SU-DHL-6 (cell line): ENCODE measurements at regions not wholly inside any gene's neighbourhood (a gene's known extent, or its start where the extent isn't known, plus 50 kb on each side); places are given as distances from the start of the nearest gene placed in this dataset.

ENCODE experiments used
- H2AFZ ChIP-seq: fragments of 200-600 bp; sonication (generic); 2 replicates; pipeline ENCODE4 v1.6.1; 2014; ENCODE audit warnings: low read depth, mild to moderate bottlenecking, moderate library complexity, mixed read lengths, antibody characterized with exemption, low read length; ENCODE audit not compliant: severe bottlenecking
- H3F3A ChIP-seq: fragments of 200-600 bp; shearing (Covaris generic); 2 replicates; pipeline ENCODE4 v1.6.0; 2016; ENCODE audit warnings: antibody characterized with exemption, mild to moderate bottlenecking; ENCODE audit not compliant: insufficient read depth
- H3K27ac ChIP-seq: fragments of 200-600 bp; sonication (generic); 2 replicates; pipeline ENCODE4 v1.5.1; 2016; ENCODE audit warnings: low read depth, mild to moderate bottlenecking, low read length, moderate library complexity, mixed read lengths
- H3K27me3 ChIP-seq: fragments of 200-600 bp; sonication (generic), shearing (Covaris generic); 2 replicates; pipeline ENCODE4 v1.6.0; 2014; ENCODE audit warnings: mild to moderate bottlenecking, low read length
- H3K36me3 ChIP-seq: fragments of 200-600 bp; sonication (generic); 2 replicates; pipeline ENCODE4 v1.6.1; 2014; ENCODE audit warnings: mild to moderate bottlenecking, low read length, mixed read lengths
- H3K4me2 ChIP-seq: fragments of 300-600, 200-600 bp; shearing (Covaris generic), sonication (generic); 2 replicates; pipeline ENCODE4 v1.6.0; 2014; ENCODE audit warnings: low read length, low read depth, mild to moderate bottlenecking; ENCODE audit not compliant: poor library complexity, severe bottlenecking
- H3K4me3 ChIP-seq: fragments of 200-600 bp; sonication (generic); 2 replicates; pipeline ENCODE4 v1.5.1; 2014; ENCODE audit warnings: antibody characterized with exemption, low read length, mild to moderate bottlenecking, mixed read lengths; ENCODE audit not compliant: insufficient read depth, poor library complexity, severe bottlenecking
- H3K79me2 ChIP-seq: fragments of 200-600 bp; sonication (generic); 2 replicates; pipeline ENCODE4 v1.6.1; 2014; ENCODE audit warnings: mild to moderate bottlenecking, low read length, moderate library complexity; ENCODE audit not compliant: insufficient read depth
- H3K9ac ChIP-seq: fragments of 200-600 bp; sonication (generic); 2 replicates; pipeline ENCODE4 v1.7.0; 2014; ENCODE audit warnings: mild to moderate bottlenecking, low read length
- H3K9me2 ChIP-seq: fragments of 200-600 bp; sonication (generic); replicated peaks from 2 replicates; pipeline ENCODE4 v1.6.1; 2014; ENCODE audit warnings: low read length; ENCODE audit not compliant: insufficient read depth
- H3K9me3 ChIP-seq: fragments of 200-600 bp; sonication (generic); 2 replicates; pipeline ENCODE4 v1.6.1; 2014; ENCODE audit warnings: low read length, mixed read lengths; ENCODE audit not compliant: insufficient read depth
- H4K20me1 ChIP-seq: fragments of 200-600 bp; sonication (generic); 2 replicates; pipeline ENCODE4 v1.6.1; 2014; ENCODE audit warnings: low read depth, mild to moderate bottlenecking, antibody characterized with exemption, low read length, moderate library complexity, mixed read lengths
- CTCF ChIP-seq: fragments of 200-600 bp; sonication (generic); IDR thresholded peaks from one replicate; pipeline ENCODE4 v1.5.1; 2017; ENCODE audit warnings: antibody characterized with exemption, mild to moderate bottlenecking, low read length, moderate library complexity; ENCODE audit not compliant: insufficient read depth, poor library complexity, severe bottlenecking
- EZH2phosphoT487 ChIP-seq: fragments of 200-600 bp; sonication (generic), shearing (Covaris generic); conservative IDR thresholded peaks from 2 replicates; pipeline ENCODE4 v1.6.1; 2018; ENCODE audit warnings: mild to moderate bottlenecking, antibody characterized with exemption, low read length, moderate library complexity, mixed read lengths

GRCh38 chr20:52318651-52319050 is 127.1 kb upstream of the ZFP64 start:
- Histone ChIP-seq H3K36me3 (no peaks in the 10 kb centered on the region), H3K27me3 (no peaks in the 10 kb centered on the region), H3K9me3 (no peaks in the 10 kb centered on the region), H4K20me1 (no peaks in the 10 kb centered on the region), H3K4me2 (no peak overlapping the region), H3K27ac (no peak overlapping the region), H3K79me2 (no peaks in the 10 kb centered on the region), H3K9me2 (no peaks in the 10 kb centered on the region), H3K4me3 (no peak overlapping the region), H3K9ac (no peak overlapping the region), H3F3A (no peaks in the 10 kb centered on the region), H2AFZ (no peak overlapping the region)
- TF ChIP-seq CTCF (no peak), EZH2phosphoT487 (no peak)

DNA sequence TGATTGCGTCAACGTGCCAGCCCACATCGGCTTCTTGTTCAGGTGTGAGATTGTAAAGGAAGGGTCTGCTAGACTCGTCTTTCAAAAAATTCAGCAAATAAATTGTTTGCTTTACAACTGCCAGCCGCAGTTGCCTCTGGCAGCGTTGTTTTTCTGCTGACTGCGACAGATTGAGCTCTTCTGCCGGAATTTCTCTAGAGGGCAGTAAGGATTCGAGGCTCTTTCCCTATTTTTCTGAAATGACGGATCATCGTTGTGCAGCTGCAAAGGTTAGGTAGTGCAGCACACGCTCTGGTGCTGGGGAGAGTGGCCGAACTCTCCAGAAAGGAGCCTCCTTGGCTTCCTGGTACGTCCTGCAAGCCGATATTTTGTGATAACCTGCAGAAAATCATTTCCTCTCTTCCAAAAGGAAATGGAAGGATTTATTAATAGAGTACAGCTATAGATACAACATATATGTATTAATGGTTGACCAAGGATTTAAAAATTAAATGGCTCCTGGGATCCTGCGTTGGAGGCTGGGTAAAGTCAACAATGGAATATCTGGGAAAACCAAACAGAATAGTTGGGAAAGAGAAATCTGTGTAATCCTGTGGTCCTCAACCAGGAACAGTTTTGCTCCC is 121.9 kb upstream of the ZFP64 start:
- Histone ChIP-seq H3K9me3 (no peaks in the 10 kb centered on the region), H3K9me2 (no peaks in the 10 kb centered on the region), H3K27ac (no peak overlapping the region), H2AFZ (no peak overlapping the region), H3K9ac (no peak overlapping the region), H3K4me3 (no peak overlapping the region), H3F3A (no peaks in the 10 kb centered on the region), H3K27me3 (no peaks in the 10 kb centered on the region), H3K36me3 (no peaks in the 10 kb centered on the region), H3K79me2 (no peaks in the 10 kb centered on the region), H3K4me2 (no peak overlapping the region), H4K20me1 (no peaks in the 10 kb centered on the region)
- TF ChIP-seq EZH2phosphoT487 (no peak), CTCF (no peak)

DNA sequence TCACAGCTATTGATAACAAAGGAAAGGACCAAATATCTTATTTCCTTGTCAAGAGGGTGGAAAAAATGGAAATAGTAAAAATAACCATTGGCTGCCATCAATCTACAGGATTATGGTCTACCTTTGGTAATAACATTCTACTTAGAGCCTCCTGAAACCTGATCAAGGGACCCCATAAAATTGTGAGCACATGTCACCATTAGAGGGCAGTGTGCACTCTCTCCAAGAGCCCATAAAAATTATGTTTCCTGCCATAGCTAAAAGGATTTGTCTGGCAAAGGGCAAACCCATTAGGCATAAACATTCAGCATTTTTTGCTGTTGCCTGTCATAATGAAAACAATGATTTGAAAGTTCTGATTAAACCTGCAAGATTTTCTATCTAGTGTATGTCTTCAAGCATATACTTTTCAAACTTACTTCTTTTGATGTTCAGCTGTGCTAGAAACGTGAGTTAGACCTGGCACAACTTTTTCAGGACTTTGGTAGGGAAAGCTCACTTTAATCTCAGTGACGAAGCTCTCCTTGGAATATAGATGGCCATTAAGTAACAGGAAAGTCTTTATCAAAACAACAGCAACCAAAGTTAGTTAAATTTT is 120.7 kb upstream of the ZFP64 start:
- Histone ChIP-seq H3K9me3 (no peaks in the 10 kb centered on the region), H4K20me1 (no peaks in the 10 kb centered on the region), H3K27me3 (no peaks in the 10 kb centered on the region), H3K9me2 (no peaks in the 10 kb centered on the region), H3F3A (no peaks in the 10 kb centered on the region), H3K9ac (no peak overlapping the region), H3K36me3 (no peaks in the 10 kb centered on the region), H3K27ac (no peak overlapping the region), H3K4me2 (no peak overlapping the region), H3K79me2 (no peaks in the 10 kb centered on the region), H2AFZ (no peak overlapping the region), H3K4me3 (no peak overlapping the region)
- TF ChIP-seq EZH2phosphoT487 (no peak), CTCF (peak; percentile 57)
